Suprapubic skin (tissue), 4 donors: ENCODE measurements at regions not wholly inside any gene's neighbourhood (a gene's known extent, or its start where the extent isn't known, plus 50 kb on each side); places are given as distances from the start of the nearest gene placed in this dataset.

ENCODE experiments used
- POLR2A ChIP-seq, 2 donors: fragments of 450-650 bp; IDR thresholded peaks; one replicate each; pipeline ENCODE4 v1.6.1; 2017; ENCODE audit warnings: antibody characterized with exemption in 2 of 2, mild to moderate bottlenecking in 2 of 2, moderate library complexity in 2 of 2
- POLR2AphosphoS5 ChIP-seq, 3 donors: sonication (generic); formaldehyde crosslinking; IDR thresholded peaks; one replicate each; pipeline ENCODE4 v1.6.1; 2017; ENCODE audit warnings: antibody characterized with exemption in 3 of 3

- TF ChIP-seq POLR2AphosphoS5 (IDR thresholded peaks at IDR 0.05) (no peak), POLR2A (IDR thresholded peaks at IDR 0.05) (no peak)
These were observed 138.3 kb downstream of the TEX29 start for GRCh38 chr13:111458739-111459138.
